BJ (cell line): ENCODE measurements at regions not wholly inside any gene's neighbourhood (a gene's known extent, or its start where the extent isn't known, plus 50 kb on each side); places are given as distances from the start of the nearest gene placed in this dataset.

Experiments used
- CTCF ChIA-PET: fragments of 350-600 bp; formaldehyde crosslinking; extraction: SDS; loops from one replicate; lab custom pipeline; 2021; ENCODE audit warnings: antibody characterized with exemption, inconsistent platforms; lab: Yijun Ruan, JAX
- POLR2A ChIA-PET: fragments of 300-600 bp; sonication (Branson Sonifier 250); formaldehyde crosslinking; extraction: SDS; loops from one replicate; lab custom pipeline; 2021; ENCODE audit warnings: antibody characterized with exemption; lab: Charles Lee
- DNase-seq: peaks from one replicate; pipeline ENCODE4 v3.0.0-alpha.2; 2011; ENCODE audit warnings: low read depth
- H3K27me3 ChIP-seq: 2 replicates; pipeline ENCODE4 v1.6.0; 2011; ENCODE audit warnings: low read length; ENCODE audit not compliant: control insufficient read depth, insufficient read depth
- H3K36me3 ChIP-seq: 2 replicates; pipeline ENCODE4 v1.5.1; 2011; ENCODE audit warnings: low read length; ENCODE audit not compliant: control insufficient read depth, insufficient read depth
- H3K4me3 ChIP-seq: 2 replicates; pipeline ENCODE4 v1.5.1; 2011; ENCODE audit warnings: low read depth, mild to moderate bottlenecking, control low read depth, low read length
- CTCF ChIP-seq: IDR thresholded peaks from 2 replicates; pipeline ENCODE4 v1.5.1; 2011; ENCODE audit warnings: low read depth, mild to moderate bottlenecking, control low read depth, inconsistent platforms, low read length, moderate library complexity; ENCODE audit not compliant: insufficient read depth

- TF ChIP-seq CTCF, result no peak
- POLR2A ChIA-PET, result interaction anchor here (0.6 kb wide), 1 partner anchor 20 kb away, joined by 3 read pairs; no protein-coding TSS in a partner anchor
- Histone ChIP-seq H3K4me3 (no peak overlapping the region), H3K36me3 (no peaks in the 10 kb centered on the region), H3K27me3 (no peaks in the 10 kb centered on the region)
- no peak for DNase-seq
- CTCF ChIA-PET, result no interaction called here
Measured at GRCh38 chr20:51900443-51900842, 98.1 kb upstream of the SALL4 start.

- TF ChIP-seq CTCF, result no peak
- CTCF ChIA-PET, result interaction anchor here (0.9 to 1.1 kb wide), 2 partner anchors 9 to 183 kb away, joined by 3 read pairs; no protein-coding TSS in a partner anchor
- Histone ChIP-seq H3K27me3 (no peaks in the 10 kb centered on the region), H3K4me3 (no peak overlapping the region), H3K36me3 (no peaks in the 10 kb centered on the region)
- DNase-seq, result no peak
- POLR2A ChIA-PET, result no interaction called here
Measured at GRCh38 chr20:51899674-51900073, 97.4 kb upstream of the SALL4 start.

- POLR2A ChIA-PET, result no interaction called here
- no peak for DNase-seq
- no peaks in the 10 kb centered on the region for H3K27me3 ChIP-seq
- H3K4me3 ChIP-seq, result no peak overlapping the region
- no peaks in the 10 kb centered on the region for H3K36me3 ChIP-seq
- no peak for TF ChIP-seq CTCF
- CTCF ChIA-PET, result interaction anchor here (1.1 kb wide), 1 partner anchor 8 kb away, joined by 3 read pairs; no protein-coding TSS in a partner anchor
Measured at GRCh38 chr20:51898788-51899187, 96.5 kb upstream of the SALL4 start.

- no peak for TF ChIP-seq CTCF
- H3K36me3 ChIP-seq, result no peaks in the 10 kb centered on the region
- CTCF ChIA-PET, result interaction anchor here (1.1 kb wide), 1 partner anchor 8 kb away, joined by 4 read pairs; no protein-coding TSS in a partner anchor
- POLR2A ChIA-PET, result no interaction called here
- H3K27me3 ChIP-seq, result no peaks in the 10 kb centered on the region
- H3K4me3 ChIP-seq, result no peak overlapping the region
- no peak for DNase-seq
Measured at GRCh38 chr20:51894619-51895018, 92.3 kb upstream of the SALL4 start.

GRCh38 chr20:51894201-51894600 lies 91.9 kb upstream of the SALL4 start:
- ChIA-PET POLR2A (no interaction called here), CTCF (interaction anchor here (0.6 to 1.1 kb wide), 2 partner anchors 9 to 903 kb away, joined by 3 to 4 read pairs; no protein-coding TSS in a partner anchor)
- Histone ChIP-seq H3K27me3 (no peaks in the 10 kb centered on the region), H3K36me3 (no peaks in the 10 kb centered on the region), H3K4me3 (no peak overlapping the region)
- no peak for TF ChIP-seq CTCF
- no peak for DNase-seq
